HG03064 (cell line): ENCODE measurements at regions not wholly inside any gene's neighbourhood (a gene's known extent, or its start where the extent isn't known, plus 50 kb on each side); places are given as distances from the start of the nearest gene placed in this dataset.

Source experiments
- ATAC-seq: cut with Tn5 transposase; IDR thresholded peaks from one replicate; pipeline ENCODE4 v1.9.1; 2021; ENCODE audit warnings: low read depth; ENCODE audit not compliant: unreplicated experiment

DNA sequence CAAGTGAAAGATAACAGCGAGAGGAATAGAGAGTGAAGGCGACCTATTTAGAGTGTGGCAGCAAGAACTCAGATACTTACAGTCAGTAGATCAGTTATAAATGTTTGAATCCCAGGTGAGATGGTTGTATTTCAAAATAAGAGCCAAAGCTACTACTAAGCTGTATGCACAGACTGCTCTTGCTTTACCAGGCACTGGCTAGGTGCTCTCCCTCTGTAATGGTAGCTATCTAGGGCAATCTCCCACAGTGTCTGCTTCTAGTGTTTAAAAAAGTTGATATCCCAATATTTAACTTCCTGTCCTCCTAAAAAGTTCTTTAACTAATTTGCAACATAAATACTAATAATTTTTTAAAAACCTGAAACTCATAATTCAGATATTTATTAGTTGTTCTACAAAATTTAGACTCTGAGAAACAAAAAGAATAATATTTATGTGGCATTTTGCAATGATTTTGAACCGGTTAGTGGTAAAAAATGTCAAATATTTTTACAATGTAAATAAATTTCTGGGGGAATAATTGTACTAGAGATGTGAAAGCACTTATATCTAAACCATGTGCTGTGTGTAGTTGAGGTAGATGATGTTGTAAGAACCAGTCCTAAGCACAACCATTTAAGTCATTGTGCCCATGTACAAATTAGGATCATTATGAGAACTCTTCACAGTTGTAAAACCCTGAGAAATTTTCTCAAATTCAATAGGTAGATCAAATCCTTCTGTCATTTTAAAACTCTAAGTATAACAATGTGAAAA is 349.3 kb upstream of the SEMA3D start:
- no peak for ATAC-seq

DNA sequence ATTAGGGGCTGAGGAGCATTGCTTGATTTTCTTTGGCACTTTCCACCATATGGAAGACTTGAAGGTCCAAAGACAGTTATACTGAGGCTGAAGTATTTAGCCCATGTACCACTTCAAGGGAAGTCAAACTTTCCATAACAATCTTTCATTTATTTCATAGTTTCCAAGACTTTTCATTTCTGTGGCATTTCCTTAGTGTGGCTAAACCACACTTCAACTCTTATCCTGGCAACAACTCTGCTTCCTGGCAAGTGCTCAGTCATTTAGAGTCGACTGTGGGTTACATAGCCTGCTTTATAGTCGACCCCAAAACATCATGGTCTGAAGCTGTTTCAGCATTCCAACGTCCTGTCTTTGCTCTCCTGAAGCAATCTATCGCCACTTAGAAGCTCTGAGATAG is 343.0 kb upstream of the SEMA3D start:
- ATAC-seq, result no peak

DNA sequence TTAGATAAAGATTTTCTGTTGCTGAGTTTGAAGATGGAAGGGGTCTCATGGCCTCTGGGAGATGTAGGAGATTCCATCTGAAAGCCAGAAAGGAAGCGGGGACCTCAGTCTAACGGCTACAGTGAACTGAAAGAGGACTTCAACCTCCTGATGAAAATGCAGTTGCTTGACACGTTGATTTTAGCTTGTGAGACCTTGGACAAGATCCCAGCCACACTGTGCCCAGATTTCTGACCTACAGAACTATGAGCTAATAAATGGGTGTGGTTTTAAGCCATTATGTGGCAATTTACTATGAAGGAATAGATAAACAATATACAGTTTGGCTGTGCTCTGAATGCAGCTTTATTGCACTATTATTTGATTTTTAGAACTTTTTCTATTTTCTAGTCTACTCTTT is 342.3 kb upstream of the SEMA3D start:
- ATAC-seq, result no peak

DNA sequence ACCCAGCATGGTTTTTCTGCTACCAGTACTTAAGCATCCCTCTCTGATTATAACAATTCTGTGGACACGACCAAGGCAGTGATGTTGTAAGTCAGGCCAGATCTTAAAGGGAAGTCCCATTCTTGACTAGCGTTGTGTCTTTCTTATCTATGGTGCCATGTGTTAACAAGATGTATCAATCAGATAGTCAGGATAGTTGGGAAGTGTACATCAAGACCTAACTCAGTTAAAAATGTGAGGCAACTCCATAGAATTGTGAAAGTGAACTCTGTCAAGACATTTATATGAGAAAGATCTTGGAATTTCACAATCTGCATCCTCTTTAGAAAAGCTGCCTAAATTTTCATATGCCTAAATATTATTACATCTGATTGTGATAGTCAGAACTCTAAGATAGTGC is 341.7 kb upstream of the SEMA3D start:
- ATAC-seq, result no peak

DNA sequence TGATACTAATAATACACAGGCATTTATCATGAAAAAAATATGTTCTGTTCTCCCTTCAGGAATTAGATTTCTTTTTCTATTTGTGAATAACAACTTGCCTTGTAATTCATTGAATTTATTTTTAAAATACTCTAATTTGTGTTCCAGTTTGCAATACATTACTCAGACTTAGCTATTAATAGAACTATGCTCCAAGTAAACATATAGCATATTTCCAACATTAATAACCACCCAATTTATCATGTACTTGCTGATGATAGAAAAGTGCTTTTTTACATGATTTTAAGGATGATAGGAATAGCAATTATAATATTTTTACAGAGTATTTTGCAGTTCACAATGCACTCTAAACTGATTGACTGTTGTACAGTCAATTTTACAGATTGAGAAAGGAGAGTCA is 338.8 kb upstream of the SEMA3D start:
- no peak for ATAC-seq

DNA sequence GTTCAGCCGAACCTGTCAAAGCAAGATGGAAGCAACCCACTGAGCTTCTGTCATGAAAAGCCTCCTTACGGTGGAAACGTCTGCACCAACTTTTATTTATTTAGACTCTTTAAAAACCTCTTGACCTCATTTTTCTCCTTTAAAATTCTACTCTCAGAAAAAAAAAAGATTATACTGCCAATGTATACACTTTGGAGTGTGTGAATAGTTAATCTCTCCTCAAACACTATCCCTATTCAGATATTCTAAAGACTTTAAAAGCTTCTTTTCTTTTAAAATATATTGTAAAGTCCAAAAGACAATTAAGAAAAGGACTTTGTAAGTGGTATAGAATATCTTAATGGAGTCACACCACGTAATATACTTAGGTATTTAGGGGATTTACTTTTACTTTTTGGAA is 335.2 kb upstream of the SEMA3D start:
- no peak for ATAC-seq

DNA sequence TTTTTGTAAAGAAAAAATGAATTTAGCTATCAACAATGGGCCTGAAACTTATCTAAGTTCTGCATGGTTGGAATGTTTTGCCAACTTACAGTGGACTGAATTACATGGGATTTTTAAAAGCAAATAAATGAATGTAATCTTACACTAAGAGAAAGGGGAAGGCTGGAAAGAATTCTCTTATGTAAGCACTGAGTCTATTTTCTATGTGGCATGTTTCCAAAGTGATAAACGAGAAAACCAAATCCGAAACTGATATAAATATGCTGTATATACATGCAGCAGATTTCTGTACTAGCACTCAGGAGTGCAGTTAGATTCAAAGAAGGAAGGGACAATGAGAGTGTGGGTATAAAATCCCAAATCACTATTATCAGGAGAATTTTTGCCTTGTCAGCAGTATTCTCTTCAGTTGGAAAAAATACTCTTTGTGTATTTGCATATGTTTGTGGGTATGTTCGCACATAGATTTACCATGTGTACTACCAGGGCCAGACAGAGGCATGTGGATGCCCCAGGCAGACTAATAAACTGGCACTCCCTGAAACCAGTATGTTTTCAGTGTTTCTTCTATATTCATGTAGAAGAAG is 334.3 kb upstream of the SEMA3D start:
- no peak for ATAC-seq

DNA sequence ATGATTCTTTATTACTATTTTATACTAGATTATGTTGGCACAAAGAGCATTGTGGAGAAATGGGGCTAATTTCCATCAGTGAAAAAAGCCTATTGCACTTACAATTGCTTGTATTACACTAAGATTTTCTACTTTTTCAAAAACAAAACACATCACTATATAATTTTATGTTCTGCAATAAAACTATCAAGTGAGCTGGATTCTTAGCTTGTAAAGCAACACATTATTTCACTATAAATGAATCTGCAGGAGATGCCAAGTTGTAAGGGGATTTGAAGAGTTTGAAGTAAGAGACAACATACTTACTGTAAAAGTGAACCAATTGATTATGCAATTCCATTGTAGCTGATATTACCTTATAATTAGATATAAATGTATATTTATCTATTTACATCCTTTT is 333.3 kb upstream of the SEMA3D start:
- no peak for ATAC-seq

DNA sequence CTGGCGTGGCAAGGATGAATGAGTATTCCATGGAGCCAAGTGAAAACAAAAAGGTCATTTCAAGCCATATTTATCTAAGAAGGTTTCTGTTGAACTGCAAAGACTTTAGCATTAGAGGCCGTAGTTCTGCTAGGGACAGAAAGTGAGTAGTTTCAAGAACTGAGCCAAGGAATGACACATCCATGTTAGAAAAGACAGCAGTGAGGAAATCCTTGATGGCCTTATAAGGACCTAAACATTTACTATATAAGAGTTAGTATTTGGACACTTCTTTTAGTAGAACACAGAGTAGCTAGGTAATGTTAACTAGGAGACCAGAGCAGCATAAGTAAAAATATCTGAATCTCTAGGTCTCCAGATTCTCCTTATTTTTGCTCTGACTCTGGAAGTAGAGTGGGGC is 329.8 kb upstream of the SEMA3D start:
- ATAC-seq, result no peak

DNA sequence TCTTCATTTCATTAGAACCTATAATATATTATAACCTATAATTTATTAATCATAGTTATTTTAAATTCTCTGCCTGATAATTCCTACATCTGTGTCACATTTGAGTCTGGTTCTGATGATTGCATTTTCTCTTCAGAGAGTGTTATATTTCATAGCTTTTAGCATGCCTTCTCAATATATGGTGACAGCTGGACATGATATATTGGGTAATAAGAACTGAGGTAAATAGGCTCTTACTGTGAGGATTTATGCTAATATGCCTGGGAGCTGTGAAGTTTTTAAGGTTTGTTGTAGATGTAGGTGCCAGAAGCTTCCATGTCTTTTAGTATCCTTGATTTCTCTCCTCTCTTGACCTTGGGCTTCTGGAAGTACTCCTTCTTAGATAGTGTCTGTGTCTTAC is 325.9 kb upstream of the SEMA3D start:
- no peak for ATAC-seq

DNA sequence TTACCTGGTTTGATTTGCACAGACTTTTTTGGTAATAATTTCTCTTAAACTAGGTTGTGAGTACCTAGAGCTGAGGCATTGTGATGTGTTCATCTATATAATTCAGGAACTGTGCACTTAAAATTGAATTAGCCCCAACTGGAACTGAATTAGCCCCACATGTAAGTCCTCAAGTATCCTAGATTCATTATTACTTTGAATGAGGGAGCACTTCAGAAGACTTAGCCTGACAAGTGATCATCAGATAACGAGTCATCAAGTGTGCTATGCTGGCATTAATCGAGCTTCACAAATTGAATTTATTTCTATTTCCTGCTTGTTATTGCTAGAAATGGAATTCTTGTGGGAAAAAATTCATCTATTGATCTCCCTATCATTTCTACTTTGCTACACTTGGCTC is 323.4 kb upstream of the SEMA3D start:
- no peak for ATAC-seq

DNA sequence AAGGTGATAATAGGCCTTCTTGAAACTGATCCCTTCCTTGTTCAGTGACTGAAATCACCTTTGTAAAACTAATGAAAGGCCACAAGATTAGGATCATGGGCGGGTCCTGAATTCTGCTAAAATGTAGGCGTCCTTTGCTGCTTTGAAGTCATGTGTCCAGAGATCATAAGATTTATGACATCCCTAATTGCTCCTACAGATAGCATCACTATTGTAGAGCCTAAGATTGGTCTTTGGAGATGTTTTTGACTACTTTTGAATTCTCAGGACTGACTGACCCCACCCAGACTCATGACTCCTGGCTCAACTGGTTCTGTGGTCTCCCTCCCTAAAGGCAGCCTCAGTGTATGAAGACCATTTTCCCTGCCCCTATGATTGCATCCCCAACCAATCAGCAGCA is 322.6 kb upstream of the SEMA3D start:
- ATAC-seq, result no peak

DNA sequence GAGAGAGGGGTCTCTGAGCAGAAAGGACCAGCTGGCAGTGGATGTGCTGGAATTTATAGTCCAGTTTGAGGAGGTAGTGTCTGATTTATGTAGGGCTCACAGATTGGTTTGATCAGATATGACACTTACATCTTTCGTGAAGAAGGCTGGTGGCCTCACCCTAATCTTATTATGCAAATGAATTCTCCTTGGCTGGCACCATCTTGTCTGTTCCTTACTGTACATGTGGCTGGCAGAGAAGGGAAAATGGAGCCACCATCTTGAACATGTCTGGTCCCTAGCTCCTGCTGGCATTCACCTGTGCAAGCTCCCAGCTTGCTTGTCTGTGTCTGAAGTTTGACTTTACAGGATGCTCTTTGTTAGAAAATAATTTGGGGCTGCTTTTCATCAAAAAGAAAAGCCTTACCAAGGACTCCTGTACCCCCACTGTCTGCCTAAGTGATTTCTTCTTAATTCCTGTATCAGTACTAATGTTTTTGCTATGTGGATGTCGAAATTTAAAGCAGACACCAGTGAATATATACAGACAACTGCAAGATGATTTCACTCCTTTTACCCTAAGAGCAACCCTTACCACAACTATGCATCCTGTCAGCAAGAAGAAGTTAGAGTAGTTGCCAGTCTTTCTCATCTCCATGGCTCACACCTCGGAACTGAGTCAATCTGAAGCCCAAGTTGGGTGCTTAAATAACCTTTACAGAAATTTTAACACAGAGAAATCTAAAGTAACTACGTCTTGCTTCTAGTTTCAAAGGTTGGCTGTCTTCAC is 322.0 kb upstream of the SEMA3D start:
- no peak for ATAC-seq

DNA sequence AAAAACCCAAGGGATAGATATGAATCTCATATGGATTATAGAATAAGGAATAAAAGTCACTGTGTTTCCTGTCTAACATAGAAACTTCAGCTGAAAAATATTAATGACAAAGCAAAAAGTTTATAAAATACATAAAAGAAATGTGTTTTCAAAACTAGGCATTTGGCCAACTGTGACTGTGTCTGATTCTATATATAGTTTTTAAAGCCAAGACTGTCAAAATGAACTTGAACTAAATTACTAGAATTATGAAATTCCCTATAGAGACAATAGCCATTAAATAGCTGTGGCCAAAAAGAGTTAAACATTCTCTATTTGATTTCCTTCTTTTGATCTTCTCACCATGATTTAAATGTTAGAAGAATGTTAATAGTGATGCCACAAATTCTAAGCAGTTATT is 311.2 kb upstream of the SEMA3D start:
- no peak for ATAC-seq

DNA sequence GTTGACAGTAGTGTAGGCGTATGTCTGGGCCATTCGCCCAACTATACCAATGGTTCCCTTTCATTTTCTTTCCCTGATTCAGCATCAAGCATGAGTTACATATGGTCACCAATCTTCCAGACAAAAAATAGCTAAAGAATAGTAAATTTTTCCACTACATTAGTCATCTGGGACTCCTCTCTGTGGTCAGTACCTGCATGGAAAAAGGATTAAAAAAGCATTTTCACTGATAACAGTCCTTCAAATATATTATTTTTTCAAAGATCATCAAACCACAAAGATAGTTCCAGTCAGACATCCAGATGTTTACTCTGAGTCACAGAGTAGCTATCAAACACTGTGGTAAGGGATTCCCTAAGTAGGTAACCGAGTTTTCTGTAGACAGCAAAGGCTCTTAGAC is 302.6 kb upstream of the SEMA3D start:
- ATAC-seq, result no peak

DNA sequence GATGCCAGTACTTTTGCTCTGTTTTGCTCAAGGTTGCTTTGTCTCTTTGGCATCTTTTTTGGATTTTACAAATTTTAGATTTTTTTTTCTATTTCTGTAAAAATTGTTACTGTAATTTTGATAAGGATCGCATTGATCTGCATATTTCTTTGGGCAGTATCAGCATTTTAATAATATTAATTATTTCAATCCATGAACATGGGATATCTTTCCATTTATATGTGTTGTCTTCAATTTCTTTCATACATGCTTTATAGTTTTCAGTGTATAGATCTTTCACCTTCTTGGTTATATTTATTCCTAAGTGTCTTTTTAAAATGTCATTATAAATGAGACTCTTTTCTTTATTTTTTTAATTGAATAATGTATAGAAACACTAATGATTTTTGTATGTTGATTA is 301.6 kb upstream of the SEMA3D start:
- ATAC-seq, result no peak

DNA sequence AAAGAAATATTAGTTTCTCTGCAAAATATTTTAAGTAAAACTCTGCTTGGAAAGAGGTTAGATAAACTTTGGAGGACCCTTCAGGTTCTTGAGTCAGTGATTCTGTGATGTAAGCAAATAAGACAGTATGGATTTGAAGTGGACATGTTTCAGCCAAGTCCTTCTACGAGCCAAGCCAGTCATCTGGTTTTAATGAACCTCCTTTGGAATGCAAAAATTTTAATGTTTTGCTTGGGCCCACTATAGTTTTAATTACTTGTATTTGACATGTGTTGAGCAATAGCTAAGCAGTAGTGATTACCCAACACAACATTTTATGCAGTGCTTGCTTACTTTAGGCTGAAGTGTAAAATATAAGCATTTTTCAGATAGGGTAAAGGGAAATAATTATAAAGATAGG is 296.3 kb upstream of the SEMA3D start:
- no peak for ATAC-seq

DNA sequence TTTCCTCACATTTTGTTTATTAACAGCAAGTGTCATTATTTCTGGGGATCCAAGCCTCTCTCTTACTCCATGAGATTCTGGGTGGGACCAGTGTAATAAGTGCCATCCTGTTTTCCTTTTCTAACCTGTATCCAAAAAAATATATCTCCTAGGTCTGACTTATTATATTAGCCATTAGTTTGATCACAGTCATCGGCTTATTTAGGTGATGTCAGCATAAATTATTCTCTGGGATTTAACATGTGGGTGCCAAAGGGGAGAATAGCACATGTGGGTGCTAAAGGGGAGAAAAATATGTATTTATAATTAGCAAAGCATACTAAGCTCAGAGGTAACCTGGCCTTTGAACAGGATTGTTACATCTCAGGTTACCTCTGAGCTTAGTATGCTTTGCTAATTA is 293.8 kb upstream of the SEMA3D start:
- no peak for ATAC-seq

DNA sequence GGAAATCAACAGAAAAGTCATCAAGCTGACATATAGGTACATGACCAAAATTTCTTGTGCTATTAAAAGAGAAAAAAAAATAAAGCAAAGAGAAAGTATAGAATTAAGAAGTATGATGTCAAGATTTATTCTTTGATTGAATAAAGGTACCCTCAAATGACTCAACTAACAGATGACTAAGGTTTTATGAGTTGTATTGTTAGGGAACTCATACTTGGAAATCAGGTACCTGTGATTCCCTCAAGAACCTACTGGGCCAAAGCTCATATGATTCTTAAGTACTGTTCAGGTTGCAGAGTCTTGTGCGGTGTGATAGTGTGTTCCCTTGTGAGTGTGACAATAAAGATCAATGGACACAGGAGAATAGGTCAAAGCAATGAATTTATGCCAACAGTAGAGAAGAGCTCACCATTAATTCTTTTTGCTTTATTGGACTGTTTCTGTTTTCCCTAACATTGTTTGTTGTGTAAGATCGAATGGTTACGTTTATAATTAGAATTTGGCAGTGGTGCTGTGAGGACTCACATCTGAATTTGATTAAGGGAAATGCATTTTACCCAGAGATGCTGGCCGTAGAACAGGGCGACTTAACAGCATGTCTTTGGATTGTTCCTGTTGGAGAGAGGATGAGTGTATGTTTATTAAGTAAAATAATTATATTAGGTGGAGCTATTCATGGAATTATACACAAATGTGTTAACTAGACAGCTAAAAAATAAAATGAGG is 293.2 kb upstream of the SEMA3D start:
- no peak for ATAC-seq

DNA sequence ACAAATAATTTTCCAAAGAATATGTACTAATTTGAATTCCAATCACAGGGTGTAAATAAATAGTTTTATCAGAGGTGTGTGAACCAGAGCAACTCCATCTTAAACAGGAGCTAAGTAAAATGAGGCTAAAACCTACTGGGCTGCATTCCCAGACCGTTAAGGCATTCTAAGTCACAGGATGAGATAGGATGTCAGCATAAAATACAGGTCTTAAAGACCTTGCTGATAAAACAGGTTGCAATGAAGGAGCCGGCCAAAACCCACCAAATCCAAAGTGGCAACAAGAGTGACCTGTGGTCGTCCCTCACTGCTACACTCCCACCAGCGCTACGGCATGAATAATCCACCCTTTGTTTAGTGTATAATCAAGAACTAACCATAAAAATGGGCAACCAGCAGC is 291.7 kb upstream of the SEMA3D start:
- ATAC-seq, result no peak

DNA sequence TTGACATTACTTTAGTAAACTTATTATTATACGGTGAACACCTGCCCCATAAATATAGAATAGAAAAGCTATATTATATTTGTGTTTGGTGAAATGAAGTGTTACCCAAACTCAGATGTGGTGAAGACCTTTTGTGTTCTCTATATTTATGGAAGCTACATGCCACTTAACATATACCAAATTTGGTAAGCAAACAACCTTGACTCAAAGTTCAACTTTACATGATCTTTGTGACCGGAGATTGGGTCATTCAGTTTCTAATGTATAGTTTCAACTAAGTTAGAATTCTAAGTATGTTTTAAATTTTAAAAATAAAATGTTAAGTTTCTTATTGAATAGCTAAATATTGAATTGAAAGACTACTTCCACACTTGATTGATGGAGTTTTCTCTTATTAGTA is 288.6 kb upstream of the SEMA3D start:
- ATAC-seq, result no peak
